ENCODE measurements at regions not wholly inside any gene's neighbourhood (a gene's known extent, or its start where the extent isn't known, plus 50 kb on each side); places are given as distances from the start of the nearest gene placed in this dataset.

DNA sequence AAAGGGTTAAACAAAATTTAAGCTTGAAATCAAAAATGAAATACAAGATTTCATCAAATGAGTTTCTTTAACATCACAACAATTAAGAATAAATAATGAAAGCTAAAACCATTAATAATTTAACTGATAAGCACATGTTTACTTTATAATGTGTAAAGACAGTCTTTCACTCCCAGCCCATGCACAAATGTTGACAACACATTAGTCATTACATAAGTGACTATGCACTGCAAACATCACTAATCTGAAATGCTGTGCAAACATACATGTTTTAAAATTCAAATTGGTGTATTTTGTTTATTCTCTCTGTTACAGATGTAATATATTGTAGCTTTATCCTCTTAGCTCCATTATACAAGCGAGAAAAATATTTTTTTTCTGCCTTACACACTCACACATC is 220.6 kb upstream of the CPXCR1 start:
- no peaks in the 10 kb centered on the region for H3K4me1 ChIP-seq
- no peak for DNase-seq
- H3K9me3 ChIP-seq (replicated peaks): no peaks in the 10 kb centered on the region
- H3K4me3 ChIP-seq: no peak overlapping the region
- H3K27ac ChIP-seq (replicated peaks): no peak overlapping the region
- intact Hi-C loops (cut with micrococcal nuclease): no loop called here
- H3K36me3 ChIP-seq: no peaks in the 10 kb centered on the region
- no peak for TF ChIP-seq CTCF (IDR thresholded peaks at IDR 0.05; ENCODE audit: borderline replicate concordance)
- no peaks in the 10 kb centered on the region for H3K27me3 ChIP-seq (ENCODE audit: low read depth)

- no peaks in the 10 kb centered on the region for H3K9me3 ChIP-seq (replicated peaks)
- H3K4me1 ChIP-seq: no peaks in the 10 kb centered on the region
- DNase-seq: no peak
- TF ChIP-seq CTCF (IDR thresholded peaks at IDR 0.05; ENCODE audit: borderline replicate concordance): no peak
- no peaks in the 10 kb centered on the region for H3K36me3 ChIP-seq
- H3K4me3 ChIP-seq: no peak overlapping the region
- no peak overlapping the region for H3K27ac ChIP-seq (replicated peaks)
- intact Hi-C loops (cut with micrococcal nuclease): no loop called here
- H3K27me3 ChIP-seq (ENCODE audit: low read depth): no peaks in the 10 kb centered on the region
Observed at GRCh38 chrX:88558421-88558820, 188.6 kb upstream of the CPXCR1 start.

DNA sequence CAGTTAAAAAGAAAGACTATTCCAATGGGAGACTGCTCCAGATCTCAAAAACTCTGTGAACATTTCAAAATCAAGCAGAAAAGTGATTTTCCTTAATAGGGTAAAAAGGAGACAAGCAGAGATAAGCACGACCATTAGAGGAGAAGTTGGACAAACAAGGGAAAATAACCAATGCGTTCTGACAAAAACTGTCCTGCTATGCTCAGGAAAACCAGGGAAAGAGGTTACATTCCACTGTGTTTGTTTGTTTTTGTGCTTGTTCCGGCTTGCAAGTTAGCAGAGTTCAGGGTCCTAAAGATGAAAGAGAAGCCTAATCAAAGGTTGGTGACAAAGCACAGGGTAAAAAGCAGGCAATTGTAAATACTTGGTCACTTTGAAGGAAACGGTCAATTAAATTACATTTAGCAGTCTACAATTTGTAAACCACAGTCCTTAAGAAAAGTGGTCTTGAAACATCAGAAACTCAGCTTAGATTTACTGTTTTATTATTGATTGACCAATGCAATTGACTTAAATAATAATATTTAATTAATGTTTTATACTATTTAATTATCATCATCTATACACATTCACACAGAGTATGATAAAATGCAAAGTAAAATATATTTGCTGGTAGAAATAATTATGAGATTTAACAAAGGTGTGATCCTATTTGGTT is 186.2 kb upstream of the CPXCR1 start:
- H3K27ac ChIP-seq (replicated peaks): no peak overlapping the region
- no peaks in the 10 kb centered on the region for H3K9me3 ChIP-seq (replicated peaks)
- intact Hi-C loops (cut with micrococcal nuclease): no loop called here
- H3K36me3 ChIP-seq: no peaks in the 10 kb centered on the region
- no peaks in the 10 kb centered on the region for H3K4me1 ChIP-seq
- TF ChIP-seq CTCF (IDR thresholded peaks at IDR 0.05; ENCODE audit: borderline replicate concordance): no peak
- DNase-seq: no peak
- H3K27me3 ChIP-seq (ENCODE audit: low read depth): no peaks in the 10 kb centered on the region
- H3K4me3 ChIP-seq: no peak overlapping the region

DNA sequence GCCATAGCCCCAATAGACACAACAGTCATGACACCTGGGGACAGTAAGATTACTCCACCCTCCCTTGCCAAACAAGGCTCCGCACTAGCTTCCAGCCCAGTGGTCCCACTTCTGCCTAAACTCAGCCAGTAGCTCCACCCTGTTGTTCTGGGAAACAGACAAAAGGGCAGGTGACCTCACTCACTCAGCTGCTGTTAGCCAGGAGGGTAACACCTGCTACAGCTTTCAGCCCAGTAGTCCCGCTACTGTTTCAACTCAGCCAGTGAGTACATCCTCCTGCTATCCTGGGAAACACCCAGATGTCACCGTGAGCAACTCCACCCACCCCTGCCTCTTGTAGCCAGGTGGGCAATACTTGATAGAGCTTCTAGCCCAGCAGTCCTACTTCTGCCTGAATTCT is 162.7 kb upstream of the CPXCR1 start:
- Histone ChIP-seq H3K4me1 (no peaks in the 10 kb centered on the region), H3K9me3 (replicated peaks) (peaks cover 18% of the 10 kb centered on the region), H3K27me3 (ENCODE audit: low read depth) (no peaks in the 10 kb centered on the region), H3K27ac (replicated peaks) (no peak overlapping the region), H3K4me3 (no peak overlapping the region), H3K36me3 (no peaks in the 10 kb centered on the region)
- TF ChIP-seq CTCF (IDR thresholded peaks at IDR 0.05; ENCODE audit: borderline replicate concordance): no peak
- DNase-seq: no peak
- intact Hi-C loops (cut with micrococcal nuclease): no loop called here

DNA sequence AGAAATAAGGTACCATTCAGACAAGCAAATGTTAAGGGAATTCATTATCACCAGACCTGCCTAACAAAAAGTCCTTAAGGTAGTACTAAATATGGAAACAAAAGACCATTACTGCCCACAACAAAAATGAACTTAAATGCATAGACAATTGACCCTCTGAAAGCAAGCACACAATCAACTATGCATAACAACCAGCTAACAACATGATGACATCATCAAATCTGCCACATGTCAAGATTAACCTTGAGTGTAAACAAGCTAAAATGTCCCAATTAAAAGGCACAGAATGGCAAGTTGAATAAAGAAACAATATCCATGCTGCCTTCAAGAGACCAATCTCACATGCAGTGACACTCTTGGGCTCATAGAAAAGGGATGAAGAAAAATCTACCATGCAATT is 160.7 kb upstream of the CPXCR1 start:
- H3K4me1 ChIP-seq: no peaks in the 10 kb centered on the region
- intact Hi-C loops (cut with micrococcal nuclease): no loop called here
- H3K27me3 ChIP-seq (ENCODE audit: low read depth): no peaks in the 10 kb centered on the region
- H3K36me3 ChIP-seq: no peaks in the 10 kb centered on the region
- no peak overlapping the region for H3K4me3 ChIP-seq
- H3K27ac ChIP-seq (replicated peaks): no peak overlapping the region
- TF ChIP-seq CTCF (IDR thresholded peaks at IDR 0.05; ENCODE audit: borderline replicate concordance): no peak
- peaks cover 18% of the 10 kb centered on the region for H3K9me3 ChIP-seq (replicated peaks)
- DNase-seq: no peak
